ENCODE measurements at regions not wholly inside any gene's neighbourhood (a gene's known extent, or its start where the extent isn't known, plus 50 kb on each side); places are given as distances from the start of the nearest gene placed in this dataset.

GRCh38 chr18:59954241-59954640, 54.4 kb downstream of the PMAIP1 start:
- ChIA-PET CTCF (ENCODE audit: partially characterized antibody) (interaction anchor here (1.0 to 1.4 kb wide), 4 partner anchors 34 to 495 kb away, joined by 3 to 4 read pairs (median 3); partner anchors contain the start of gene CCBE1), POLR2A (ENCODE audit: partially characterized antibody) (interaction anchor here (1.6 kb wide), 1 partner anchor 54 kb away, joined by 6 read pairs; the partner anchor contains the start of gene PMAIP1)
- Histone ChIP-seq H3K14ac (ENCODE audit: insufficient read length) (no peak overlapping the region), H4K20me1 (replicated peaks in 1 of 2; ENCODE audit: control insufficient read depth in 1 of 2, insufficient read depth in 2 of 2, low read length in 2 of 2) (no peaks in the 10 kb centered on the region), H4K91ac (replicated peaks; ENCODE audit: insufficient read length, low read length) (no peak overlapping the region), H3K79me1 (ENCODE audit: low read depth, low read length) (no peaks in the 10 kb centered on the region), H3K4me1 (replicated peaks in 1 of 4; ENCODE audit: control insufficient read depth in 3 of 4, insufficient read depth in 4 of 4, low read length in 3 of 4) (no peaks in the 10 kb centered on the region), H3K27me3 (replicated peaks in 1 of 4; ENCODE audit: control insufficient read depth in 3 of 4, extremely low read depth in 1 of 4, insufficient read depth in 3 of 4, low read length in 3 of 4) (no peaks in the 10 kb centered on the region), H2BK15ac (ENCODE audit: low read length) (no peak overlapping the region), H2BK12ac (ENCODE audit: low read depth, low read length) (no peak overlapping the region), H3K27ac (ENCODE audit: low read depth, low read length) (no peak overlapping the region), H4K8ac (ENCODE audit: extremely low read depth, insufficient read depth, low read length) (no peak overlapping the region), H3K36me3 (ENCODE audit: control insufficient read depth in 2 of 4, insufficient read depth in 4 of 4, low read length in 3 of 4) (no peaks in the 10 kb centered on the region), H3K9ac (replicated peaks in 1 of 4; ENCODE audit: extremely low read depth in 1 of 4, low read depth in 3 of 4, low read length in 3 of 4) (no peak overlapping the region), H3K56ac (replicated peaks; ENCODE audit: insufficient read length, low read depth, low read length) (no peak overlapping the region), H2AK5ac (ENCODE audit: low read depth, low read length) (no peak overlapping the region), H3K4ac (replicated peaks; ENCODE audit: insufficient read length, low read depth, low read length) (no peak overlapping the region), H2AFZ (ENCODE audit: low read length) (no peak overlapping the region), H3K23me2 (ENCODE audit: low read depth, low read length) (no peaks in the 10 kb centered on the region), H2BK120ac (replicated peaks; ENCODE audit: low read depth, low read length) (no peak overlapping the region), H4K5ac (ENCODE audit: insufficient read length, low read depth, low read length) (no peak overlapping the region), H2BK20ac (ENCODE audit: low read length) (no peak overlapping the region), H3K4me3 (ENCODE audit: extremely low read depth in 1 of 4, insufficient read depth in 2 of 4, low read depth in 3 of 4, low read length in 4 of 4) (no peak overlapping the region), H2BK5ac (ENCODE audit: low read depth, low read length) (no peak overlapping the region), H3K79me2 (ENCODE audit: control insufficient read depth in 1 of 2, insufficient read depth in 2 of 2, low read length in 2 of 2) (no peaks in the 10 kb centered on the region), H3K9me3 (ENCODE audit: insufficient read depth in 2 of 2, low read depth in 1 of 2, low read length in 1 of 2) (no peaks in the 10 kb centered on the region), H3K4me2 (ENCODE audit: insufficient read depth in 1 of 2, low read depth in 2 of 2, low read length in 2 of 2) (no peak overlapping the region), H3K18ac (ENCODE audit: extremely low read depth, low read length) (no peak overlapping the region), H3K23ac (ENCODE audit: insufficient read length) (no peak overlapping the region)
- FAIRE-seq (no peak), DNase-seq (ENCODE audit: low read depth in 1 of 2, low spot score in 2 of 2) (no peak)
- 100% methylated on average over 1 of the region's 1 CpG; no CpG with 5 or more reads in 1 of the 2 experiments for WGBS, 2 experiments (ENCODE audit: extremely low coverage in 1 of 2, insufficient coverage in 1 of 2, insufficient read length in 1 of 2, insufficient replicate concordance in 2 of 2, low coverage in 1 of 2, low lambda C conversion rate in 2 of 2, missing lambda C conversion rate in 1 of 2)
- TF ChIP-seq SUZ12 (IDR thresholded peaks at IDR 0.05; ENCODE audit: low read length), result no peak
- TF ChIP-seq NANOG (IDR thresholded peaks at IDR 0.05; ENCODE audit: insufficient read depth, low read depth, low read length, poor library complexity, severe bottlenecking), result no peak
- no peak for TF ChIP-seq SIN3A (conservative IDR thresholded peaks at IDR 0.05 in 1 of 2, IDR thresholded peaks at IDR 0.05 in 1 of 2; ENCODE audit: low read depth in 1 of 2, low read length in 2 of 2)
- no peak for TF ChIP-seq BCL11A (IDR thresholded peaks at IDR 0.05; ENCODE audit: low read depth in 2 of 2, low read length in 2 of 2)
- no peak for TF ChIP-seq E2F6 (IDR thresholded peaks at IDR 0.05)
- TF ChIP-seq GABPA (IDR thresholded peaks at IDR 0.05; ENCODE audit: borderline replicate concordance, insufficient read depth, low read length), result no peak
- no peak for TF ChIP-seq ATF2 (IDR thresholded peaks at IDR 0.05; ENCODE audit: low read length)
- no peak for TF ChIP-seq CTBP2 (IDR thresholded peaks at IDR 0.05; ENCODE audit: borderline replicate concordance, insufficient read depth, insufficient read length, low read length)
- TF ChIP-seq SP1 (IDR thresholded peaks at IDR 0.05; ENCODE audit: low read depth, low read length), result no peak
- TF ChIP-seq PHF8 (conservative IDR thresholded peaks at IDR 0.05; ENCODE audit: low read depth, low read length), result no peak
- TF ChIP-seq BACH1 (IDR thresholded peaks at IDR 0.05; ENCODE audit: low read length), result no peak
- no peak for TF ChIP-seq CBX5 (IDR thresholded peaks at IDR 0.05; ENCODE audit: low read depth, low read length)

All from H1 (cell line).